ENCODE measurements at regions not wholly inside any gene's neighbourhood (a gene's known extent, or its start where the extent isn't known, plus 50 kb on each side); places are given as distances from the start of the nearest gene placed in this dataset.

- DNase-seq (ENCODE audit: low spot score in 2 of 2): no peak
- Histone ChIP-seq H3K36me3 (no peaks in the 10 kb centered on the region), H3K9me3 (no peaks in the 10 kb centered on the region), H3K27ac (no peak overlapping the region), H3K4me3 (no peak overlapping the region), H3K4me1 (no peaks in the 10 kb centered on the region), H3K27me3 (no peaks in the 10 kb centered on the region)
- TF ChIP-seq POLR2A (IDR thresholded peaks at IDR 0.05) (no peak), EP300 (IDR thresholded peaks at IDR 0.05) (no peak), CTCF (IDR thresholded peaks at IDR 0.05) (no peak)
- WGBS, 2 donors: 78 to 93% methylated on average over 1 of the region's 1 CpG
Measured at GRCh38 chr6:104173668-104174067, 686.1 kb downstream of the HACE1 start.

GRCh38 chr6:104170401-104170800 lies 689.3 kb downstream of the HACE1 start:
- no peaks in the 10 kb centered on the region for H3K4me1 ChIP-seq
- WGBS, 2 donors: 43 to 44% methylated on average over 2 of the region's 2 CpGs
- H3K27ac ChIP-seq: no peak overlapping the region
- no peak for DNase-seq (ENCODE audit: low spot score in 2 of 2)
- H3K4me3 ChIP-seq: no peak overlapping the region
- peaks cover 0 to 9% (median 2%) of the 10 kb centered on the region in 4 donors for H3K9me3 ChIP-seq
- TF ChIP-seq EP300 (IDR thresholded peaks at IDR 0.05): no peak
- no peak for TF ChIP-seq CTCF (IDR thresholded peaks at IDR 0.05)
- no peak for TF ChIP-seq POLR2A (IDR thresholded peaks at IDR 0.05)
- H3K36me3 ChIP-seq: no peaks in the 10 kb centered on the region
- H3K27me3 ChIP-seq: no peaks in the 10 kb centered on the region

- TF ChIP-seq EP300 (IDR thresholded peaks at IDR 0.05) (no peak), CTCF (IDR thresholded peaks at IDR 0.05) (no peak), POLR2A (IDR thresholded peaks at IDR 0.05) (no peak)
- no peaks in the 10 kb centered on the region for H3K4me1 ChIP-seq
- peaks cover 0 to 17% (median 2%) of the 10 kb centered on the region in 4 donors for H3K9me3 ChIP-seq
- H3K27me3 ChIP-seq: no peaks in the 10 kb centered on the region
- H3K27ac ChIP-seq: no peak overlapping the region
- H3K4me3 ChIP-seq: no peak overlapping the region
- no peaks in the 10 kb centered on the region for H3K36me3 ChIP-seq
- no peak for DNase-seq (ENCODE audit: low spot score in 2 of 2)
Measured at GRCh38 chr6:104166055-104166668, 693.6 kb downstream of the HACE1 start.

- H3K4me1 ChIP-seq: no peaks in the 10 kb centered on the region
- DNase-seq (ENCODE audit: low spot score in 2 of 2): no peak
- H3K27ac ChIP-seq: no peak overlapping the region
- no peaks in the 10 kb centered on the region for H3K36me3 ChIP-seq
- WGBS, 2 donors: 69 to 72% methylated on average over 5 of the region's 5 CpGs
- no peak overlapping the region for H3K4me3 ChIP-seq
- TF ChIP-seq POLR2A (IDR thresholded peaks at IDR 0.05) (no peak), EP300 (IDR thresholded peaks at IDR 0.05) (no peak), CTCF (IDR thresholded peaks at IDR 0.05) (no peak)
- no peaks in the 10 kb centered on the region for H3K27me3 ChIP-seq
- H3K9me3 ChIP-seq: peaks cover 0 to 17% (median 2%) of the 10 kb centered on the region in 4 donors
Measured at GRCh38 chr6:104162036-104162669, 697.6 kb downstream of the HACE1 start.

GRCh38 chr6:104159045-104159618 lies 700.6 kb downstream of the HACE1 start:
- H3K36me3 ChIP-seq: no peaks in the 10 kb centered on the region
- TF ChIP-seq CTCF (IDR thresholded peaks at IDR 0.05) (no peak), POLR2A (IDR thresholded peaks at IDR 0.05) (no peak), EP300 (IDR thresholded peaks at IDR 0.05) (no peak)
- H3K27me3 ChIP-seq: no peaks in the 10 kb centered on the region
- H3K27ac ChIP-seq: no peak overlapping the region
- DNase-seq (ENCODE audit: low spot score in 2 of 2): no peak
- H3K4me1 ChIP-seq: no peaks in the 10 kb centered on the region
- no peaks in the 10 kb centered on the region for H3K9me3 ChIP-seq
- 87 to 91% methylated on average over 2 of the region's 2 CpGs for WGBS, 2 donors
- H3K4me3 ChIP-seq: no peak overlapping the region

All from tibial nerve (tissue), 4 donors.